ENCODE measurements at regions not wholly inside any gene's neighbourhood (a gene's known extent, or its start where the extent isn't known, plus 50 kb on each side); places are given as distances from the start of the nearest gene placed in this dataset.
"Not testable (repeated sequence)": the region's sequence is repeated elsewhere in the genome, so short reads cannot be mapped to it uniquely, and the experiment has no call there.

DNA sequence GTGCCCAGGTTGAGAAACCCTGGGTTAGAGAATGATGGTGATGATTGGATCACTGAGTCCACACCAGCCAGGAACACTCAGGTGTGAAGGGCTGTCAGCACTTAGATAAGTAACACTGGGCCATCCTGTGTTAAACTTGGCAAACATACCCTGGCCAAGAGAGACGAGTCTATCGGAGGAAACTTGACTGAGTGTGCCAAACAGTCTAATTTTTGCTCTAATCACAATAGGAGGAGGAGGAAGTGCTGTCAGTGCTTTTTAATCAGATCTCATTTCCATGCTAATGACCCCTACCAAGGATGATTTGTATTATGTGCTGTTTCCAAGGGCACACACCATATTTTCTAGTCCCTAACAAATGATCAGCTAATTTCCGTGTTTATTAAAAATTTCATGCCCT, 63.8 kb upstream of the SEC11C start:
- Histone ChIP-seq H3K9me2 (no peaks in the 10 kb centered on the region), H3K9ac (no peak overlapping the region), H3F3A (replicated peaks; ENCODE audit: insufficient read depth) (no peaks in the 10 kb centered on the region), H3K79me2 (ENCODE audit: insufficient read depth) (no peaks in the 10 kb centered on the region), H3K9me3 (no peaks in the 10 kb centered on the region), H4K20me1 (ENCODE audit: insufficient read depth) (no peaks in the 10 kb centered on the region), H3K27ac (ENCODE audit: low read depth in 2 of 2, low read length in 1 of 2) (no peak overlapping the region), H3K4me1 (ENCODE audit: control insufficient read depth in 1 of 2, insufficient read depth in 2 of 2, low read depth in 1 of 2, low read length in 1 of 2) (no peaks in the 10 kb centered on the region), H3K4me3 (ENCODE audit: low read depth in 2 of 2, low read length in 1 of 2) (no peak overlapping the region), H2AFZ (ENCODE audit: low read depth) (no peak overlapping the region), H3K36me3 (replicated peaks in 1 of 2; ENCODE audit: control insufficient read depth in 1 of 2, insufficient read depth in 2 of 2, low read length in 1 of 2) (no peaks in the 10 kb centered on the region), H3K4me2 (no peak overlapping the region), H3K27me3 (ENCODE audit: insufficient read depth) (no peaks in the 10 kb centered on the region; the same call in 1 of the 2 replicates)
- DNase-seq: no peak
- no peak for TF ChIP-seq TAF1 (IDR thresholded peaks at IDR 0.05; ENCODE audit: borderline replicate concordance, low read depth, low read length)
- ChIA-PET CTCF (interaction anchor here (0.9 to 1.4 kb wide), 3 partner anchors 295 to 307 kb away, joined by 3 to 6 read pairs (median 4); no protein-coding TSS in a partner anchor), POLR2A (no interaction called here)
- 82% methylated on average over 3 of the region's 3 CpGs for WGBS (ENCODE audit: low lambda C conversion rate)

DNA sequence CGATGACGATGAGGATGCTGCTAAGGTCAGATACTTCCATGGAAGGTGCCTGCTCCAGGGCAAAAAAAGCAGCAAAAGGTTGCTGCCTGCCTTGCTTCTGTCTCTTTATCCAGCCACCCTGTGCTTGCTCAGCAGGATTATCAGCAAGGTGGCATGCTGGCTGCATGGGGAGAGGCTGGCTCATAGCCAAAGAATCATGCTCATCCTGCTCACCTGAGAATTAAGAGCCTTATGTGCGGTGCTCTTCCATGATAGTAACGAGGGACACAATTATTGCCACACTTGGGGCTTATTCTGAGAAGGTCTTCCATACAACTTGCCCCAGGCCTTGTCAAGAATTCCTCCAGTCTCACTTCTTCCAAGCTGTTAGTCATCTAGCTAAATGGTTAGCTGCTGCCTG, 60.4 kb upstream of the SEC11C start:
- no peak overlapping the region for H2AFZ ChIP-seq (ENCODE audit: low read depth)
- H3K9me3 ChIP-seq: no peaks in the 10 kb centered on the region
- no peaks in the 10 kb centered on the region; the same call in 1 of the 2 replicates for H3K27me3 ChIP-seq (ENCODE audit: insufficient read depth)
- no peak overlapping the region for H3K27ac ChIP-seq (ENCODE audit: low read depth in 2 of 2, low read length in 1 of 2)
- H4K20me1 ChIP-seq (ENCODE audit: insufficient read depth): no peaks in the 10 kb centered on the region
- no peak for DNase-seq
- no peak overlapping the region for H3K4me2 ChIP-seq
- H3K9me2 ChIP-seq: no peaks in the 10 kb centered on the region
- TF ChIP-seq RAD21 (IDR thresholded peaks at IDR 0.05; ENCODE audit: low read length): no peak
- TF ChIP-seq SMC3 (IDR thresholded peaks at IDR 0.05; ENCODE audit: low read depth, low read length): no peak
- TF ChIP-seq EZH2phosphoT487 (IDR thresholded peaks at IDR 0.05; ENCODE audit: borderline replicate concordance, low read depth): no peak
- TF ChIP-seq, protein P1, sequence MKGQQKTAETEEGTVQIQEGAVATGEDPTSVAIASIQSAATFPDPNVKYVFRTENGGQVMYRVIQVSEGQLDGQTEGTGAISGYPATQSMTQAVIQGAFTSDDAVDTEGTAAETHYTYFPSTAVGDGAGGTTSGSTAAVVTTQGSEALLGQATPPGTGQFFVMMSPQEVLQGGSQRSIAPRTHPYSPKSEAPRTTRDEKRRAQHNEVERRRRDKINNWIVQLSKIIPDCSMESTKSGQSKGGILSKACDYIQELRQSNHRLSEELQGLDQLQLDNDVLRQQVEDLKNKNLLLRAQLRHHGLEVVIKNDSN (IDR thresholded peaks at IDR 0.05; ENCODE audit: borderline replicate concordance, low read depth): no peak
- no peak for TF ChIP-seq PBX3 (IDR thresholded peaks at IDR 0.05)
- TF ChIP-seq GATA2 (CRISPR knock-in tag; IDR thresholded peaks at IDR 0.05): no peak
- TF ChIP-seq RCOR1 (IDR thresholded peaks at IDR 0.05; ENCODE audit: low read length): no peak
- no peak for TF ChIP-seq ELF1 (IDR thresholded peaks at IDR 0.05)
- no peak for TF ChIP-seq GABPA (IDR thresholded peaks at IDR 0.05; ENCODE audit: low read depth)
- H3K79me2 ChIP-seq (ENCODE audit: insufficient read depth): no peaks in the 10 kb centered on the region
- no peak overlapping the region for H3K4me3 ChIP-seq (ENCODE audit: low read depth in 2 of 2, low read length in 1 of 2)
- no peaks in the 10 kb centered on the region for H3F3A ChIP-seq (replicated peaks; ENCODE audit: insufficient read depth)
- POLR2A ChIA-PET: no interaction called here
- no peaks in the 10 kb centered on the region for H3K36me3 ChIP-seq (replicated peaks in 1 of 2; ENCODE audit: control insufficient read depth in 1 of 2, insufficient read depth in 2 of 2, low read length in 1 of 2)
- no peak overlapping the region for H3K9ac ChIP-seq
- 82% methylated on average over 4 of the region's 4 CpGs for WGBS (ENCODE audit: low lambda C conversion rate)
- CTCF ChIA-PET: interaction anchor here (0.8 to 12.8 kb wide), 4 partner anchors 8 to 323 kb away, joined by 3 to 98 read pairs (median 10); no protein-coding TSS in a partner anchor
- peaks cover under 1 to 2% of the 10 kb centered on the region in 2 experiments; a peak in 2 of 4 replicates for H3K4me1 ChIP-seq (ENCODE audit: control insufficient read depth in 1 of 2, insufficient read depth in 2 of 2, low read depth in 1 of 2, low read length in 1 of 2)

- H3K36me3 ChIP-seq (replicated peaks in 1 of 2; ENCODE audit: control insufficient read depth in 1 of 2, insufficient read depth in 2 of 2, low read length in 1 of 2); H2AFZ ChIP-seq (ENCODE audit: low read depth); H3K27ac ChIP-seq (ENCODE audit: low read depth in 2 of 2, low read length in 1 of 2); H3K9ac ChIP-seq; DNase-seq; H3K9me3 ChIP-seq; H3K4me1 ChIP-seq (ENCODE audit: control insufficient read depth in 1 of 2, insufficient read depth in 2 of 2, low read depth in 1 of 2, low read length in 1 of 2); H3K9me2 ChIP-seq; H3K27me3 ChIP-seq (ENCODE audit: insufficient read depth); H3K4me2 ChIP-seq; H3K79me2 ChIP-seq (ENCODE audit: insufficient read depth); H3F3A ChIP-seq (replicated peaks; ENCODE audit: insufficient read depth); H3K4me3 ChIP-seq (ENCODE audit: low read depth in 2 of 2, low read length in 1 of 2); H4K20me1 ChIP-seq (ENCODE audit: insufficient read depth): not testable (repeated sequence)
- ChIA-PET POLR2A (interaction anchor here (0.6 kb wide), 1 partner anchor 271 kb away, joined by 3 read pairs; no protein-coding TSS in a partner anchor), CTCF (interaction anchor here (0.8 to 12.8 kb wide), 7 partner anchors 9 to 323 kb away, joined by 3 to 98 read pairs (median 7); no protein-coding TSS in a partner anchor)
- WGBS (ENCODE audit: low lambda C conversion rate): 82% methylated on average over 7 of the region's 7 CpGs
Observed at GRCh38 chr18:59079687-59080501, 59.8 kb upstream of the SEC11C start.

Data from SK-N-SH (cell line).